ENCODE measurements at regions not wholly inside any gene's neighbourhood (a gene's known extent, or its start where the extent isn't known, plus 50 kb on each side); places are given as distances from the start of the nearest gene placed in this dataset.

DNA sequence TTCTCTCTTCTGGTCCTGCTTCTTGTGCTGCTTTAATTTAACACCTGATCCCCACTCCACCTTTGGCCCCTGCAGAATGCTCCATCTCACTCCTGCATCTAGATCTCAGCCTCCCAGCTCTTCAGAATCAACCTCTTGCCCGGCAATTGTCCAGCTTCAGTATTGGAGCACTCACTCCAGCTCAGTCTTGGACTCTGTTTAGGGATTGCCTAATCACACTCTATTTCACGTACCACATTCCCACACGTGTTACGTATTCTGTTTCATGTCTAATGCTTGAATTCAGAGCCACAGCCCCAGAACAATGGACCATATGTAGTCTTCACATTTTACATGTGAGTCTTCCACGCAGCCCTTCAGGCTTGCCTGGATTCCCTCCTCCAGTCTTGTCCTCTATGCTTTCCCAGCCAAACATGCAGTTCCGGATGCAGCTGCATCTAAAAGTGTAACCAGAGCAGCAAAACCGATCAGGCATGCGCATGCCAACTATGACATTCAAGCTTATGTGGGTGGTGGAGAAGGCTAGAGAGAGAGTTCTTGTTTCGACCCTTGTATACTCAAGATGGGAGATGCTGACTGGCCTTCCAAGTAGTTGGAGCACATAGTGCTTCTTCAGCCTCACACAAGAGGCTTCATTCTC is 105.2 kb upstream of the FAM9A start:
- Histone ChIP-seq H3K36me3 (no peaks in the 10 kb centered on the region), H3K4me3 (no peak overlapping the region), H3K27ac (no peak overlapping the region), H3K9me3 (no peaks in the 10 kb centered on the region), H3K27me3 (replicated peaks; ENCODE audit: insufficient read depth) (no peaks in the 10 kb centered on the region), H3K4me1 (ENCODE audit: control insufficient read depth in 1 of 2, low read depth in 2 of 2) (no peaks in the 10 kb centered on the region)
- no peak for ATAC-seq (ENCODE audit: insufficient number of reproducible peaks, low FRiP score, low read depth)
- no peak for DNase-seq (ENCODE audit: low spot score)
- TF ChIP-seq, protein P1, sequence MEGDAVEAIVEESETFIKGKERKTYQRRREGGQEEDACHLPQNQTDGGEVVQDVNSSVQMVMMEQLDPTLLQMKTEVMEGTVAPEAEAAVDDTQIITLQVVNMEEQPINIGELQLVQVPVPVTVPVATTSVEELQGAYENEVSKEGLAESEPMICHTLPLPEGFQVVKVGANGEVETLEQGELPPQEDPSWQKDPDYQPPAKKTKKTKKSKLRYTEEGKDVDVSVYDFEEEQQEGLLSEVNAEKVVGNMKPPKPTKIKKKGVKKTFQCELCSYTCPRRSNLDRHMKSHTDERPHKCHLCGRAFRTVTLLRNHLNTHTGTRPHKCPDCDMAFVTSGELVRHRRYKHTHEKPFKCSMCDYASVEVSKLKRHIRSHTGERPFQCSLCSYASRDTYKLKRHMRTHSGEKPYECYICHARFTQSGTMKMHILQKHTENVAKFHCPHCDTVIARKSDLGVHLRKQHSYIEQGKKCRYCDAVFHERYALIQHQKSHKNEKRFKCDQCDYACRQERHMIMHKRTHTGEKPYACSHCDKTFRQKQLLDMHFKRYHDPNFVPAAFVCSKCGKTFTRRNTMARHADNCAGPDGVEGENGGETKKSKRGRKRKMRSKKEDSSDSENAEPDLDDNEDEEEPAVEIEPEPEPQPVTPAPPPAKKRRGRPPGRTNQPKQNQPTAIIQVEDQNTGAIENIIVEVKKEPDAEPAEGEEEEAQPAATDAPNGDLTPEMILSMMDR (IDR thresholded peaks at IDR 0.05) = no peak

DNA sequence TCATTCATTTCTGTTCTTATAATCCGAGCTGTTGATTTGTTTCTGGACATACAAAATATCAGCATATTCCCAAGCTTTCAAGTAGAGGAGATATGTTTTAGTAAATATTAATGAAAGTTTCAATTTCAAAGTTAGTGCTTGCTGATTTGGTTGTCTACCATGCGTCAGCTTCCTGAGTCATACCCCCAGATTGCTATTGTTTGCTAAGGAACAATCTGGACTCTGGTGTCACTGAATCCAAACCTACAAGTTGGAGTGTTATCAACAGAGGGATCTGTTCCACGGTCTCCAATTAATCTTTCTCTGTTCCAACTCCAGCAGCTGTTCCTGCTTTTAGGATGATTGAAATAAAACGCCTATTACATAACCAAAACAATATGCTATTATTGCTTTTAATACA is 96.1 kb upstream of the FAM9A start:
- ATAC-seq (ENCODE audit: insufficient number of reproducible peaks, low FRiP score, low read depth) = no peak
- peaks cover 0 to 13% of the 10 kb centered on the region in 2 donors for H3K4me1 ChIP-seq (ENCODE audit: control insufficient read depth in 1 of 2, low read depth in 2 of 2)
- no peaks in the 10 kb centered on the region for H3K36me3 ChIP-seq
- no peaks in the 10 kb centered on the region for H3K9me3 ChIP-seq
- no peak overlapping the region for H3K4me3 ChIP-seq
- H3K27ac ChIP-seq = no peak overlapping the region
- no peaks in the 10 kb centered on the region for H3K27me3 ChIP-seq (replicated peaks; ENCODE audit: insufficient read depth)
- TF ChIP-seq, protein P1 (IDR thresholded peaks at IDR 0.05) = no peak
- no peak for DNase-seq (ENCODE audit: low spot score)

DNA sequence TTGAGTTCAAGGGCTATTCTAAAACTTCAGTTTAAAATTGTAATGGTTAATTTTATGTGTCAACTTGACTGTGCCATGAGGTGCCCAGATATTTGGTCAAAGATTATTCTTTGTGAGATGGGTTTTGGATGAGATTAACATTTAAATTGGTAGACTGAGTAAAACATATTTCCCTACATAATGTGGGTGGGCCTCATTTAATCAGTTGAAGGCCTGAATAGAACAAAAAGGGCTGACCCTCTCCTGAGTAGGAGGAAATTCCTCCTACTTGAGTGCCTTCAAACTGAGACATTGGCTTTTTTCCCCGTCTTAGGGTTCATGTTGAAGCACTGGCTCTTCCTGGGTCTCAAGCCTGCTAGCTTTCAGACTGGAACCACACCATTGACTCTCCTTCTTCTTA is 89.6 kb upstream of the FAM9A start:
- TF ChIP-seq, protein P1 (IDR thresholded peaks at IDR 0.05) = no peak
- H3K4me1 ChIP-seq (ENCODE audit: control insufficient read depth in 1 of 2, low read depth in 2 of 2) = peaks cover 0 to 19% of the 10 kb centered on the region in 2 donors
- no peak overlapping the region for H3K4me3 ChIP-seq
- H3K27me3 ChIP-seq (replicated peaks; ENCODE audit: insufficient read depth) = no peaks in the 10 kb centered on the region
- no peak for DNase-seq (ENCODE audit: low spot score)
- no peaks in the 10 kb centered on the region for H3K9me3 ChIP-seq
- H3K36me3 ChIP-seq = no peaks in the 10 kb centered on the region
- no peak for ATAC-seq (ENCODE audit: insufficient number of reproducible peaks, low FRiP score, low read depth)
- H3K27ac ChIP-seq = no peak overlapping the region

DNA sequence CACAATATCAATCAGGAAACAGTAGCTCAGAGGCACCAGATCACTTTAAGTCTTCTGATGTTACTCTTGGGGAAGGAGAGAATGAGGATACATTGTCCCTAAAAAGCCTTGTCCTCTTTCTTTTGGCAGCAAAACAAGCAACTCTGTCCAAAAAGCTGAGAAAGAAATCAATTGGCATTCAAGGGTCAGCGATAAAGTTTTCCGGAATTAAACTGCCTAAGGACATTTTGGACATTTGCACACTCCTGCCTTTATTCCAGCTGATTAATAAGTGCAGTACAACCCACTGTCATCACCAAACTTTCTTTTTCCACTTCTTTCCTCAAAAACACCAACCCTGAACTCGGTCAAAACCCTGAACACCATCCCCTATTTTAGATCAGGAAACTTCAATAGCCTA is 85.8 kb upstream of the FAM9A start:
- H3K9me3 ChIP-seq = no peaks in the 10 kb centered on the region
- ATAC-seq (ENCODE audit: insufficient number of reproducible peaks, low FRiP score, low read depth) (no peak), DNase-seq (ENCODE audit: low spot score) (no peak)
- H3K27ac ChIP-seq = no peak overlapping the region
- no peak overlapping the region for H3K4me3 ChIP-seq
- H3K4me1 ChIP-seq (ENCODE audit: control insufficient read depth in 1 of 2, low read depth in 2 of 2) = peaks cover 0 to 19% of the 10 kb centered on the region in 2 donors
- no peaks in the 10 kb centered on the region for H3K36me3 ChIP-seq
- TF ChIP-seq, protein P1 (IDR thresholded peaks at IDR 0.05) = no peak
- no peaks in the 10 kb centered on the region for H3K27me3 ChIP-seq (replicated peaks; ENCODE audit: insufficient read depth)

DNA sequence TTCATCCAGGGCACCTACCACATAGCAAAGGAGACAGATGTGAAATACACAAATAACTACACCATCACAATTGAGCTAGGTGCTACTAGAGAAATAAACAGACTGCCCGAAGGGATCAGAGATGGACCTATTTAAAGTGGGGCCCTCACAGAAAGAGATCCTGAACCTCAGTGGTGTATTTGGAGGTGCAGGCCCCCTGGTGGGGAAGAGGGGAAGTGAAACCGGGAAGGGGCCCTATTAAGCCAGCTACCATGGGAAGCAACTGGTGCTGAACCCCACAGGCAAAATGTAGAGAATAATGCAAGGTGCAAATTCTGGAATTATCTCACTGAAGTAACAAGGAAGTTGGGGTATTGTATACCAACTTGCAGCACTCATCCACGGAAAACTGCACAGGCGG is 78.6 kb upstream of the FAM9A start:
- DNase-seq (ENCODE audit: low spot score) = no peak
- no peak for ATAC-seq (ENCODE audit: insufficient number of reproducible peaks, low FRiP score, low read depth)
- Histone ChIP-seq H3K27me3 (replicated peaks; ENCODE audit: insufficient read depth) (no peaks in the 10 kb centered on the region), H3K4me1 (ENCODE audit: control insufficient read depth in 1 of 2, low read depth in 2 of 2) (no peaks in the 10 kb centered on the region), H3K36me3 (no peaks in the 10 kb centered on the region), H3K9me3 (no peaks in the 10 kb centered on the region), H3K4me3 (no peak overlapping the region), H3K27ac (no peak overlapping the region)
- TF ChIP-seq, protein P1 (IDR thresholded peaks at IDR 0.05) = peak; percentile 20
